Astrocyte (in vitro differentiated cells and primary cell): ENCODE measurements at regions not wholly inside any gene's neighbourhood (a gene's known extent, or its start where the extent isn't known, plus 50 kb on each side); places are given as distances from the start of the nearest gene placed in this dataset.

ENCODE experiments used
- DNase-seq: peaks from one replicate; pipeline ENCODE4 v3.0.0-alpha.2; 2010; ENCODE audit warnings: low read depth
- FAIRE-seq: peaks from 2 replicates; lab custom pipeline; 2011; peaks lifted over from hg19 to GRCh38; lab: Jason Lieb, UNC
- H2AFZ ChIP-seq: 2 replicates; pipeline ENCODE4 v1.6.0; 2012; ENCODE audit warnings: low read depth, low read length, inconsistent platforms
- H3K27ac ChIP-seq: 2 replicates; pipeline ENCODE4 v1.5.1; 2011; ENCODE audit warnings: low read depth, low read length, inconsistent platforms
- H3K27me3 ChIP-seq: 2 replicates; pipeline ENCODE4 v1.6.0; 2011; ENCODE audit warnings: low read length, inconsistent platforms; ENCODE audit not compliant: insufficient read depth
- H3K36me3 ChIP-seq: 2 replicates; pipeline ENCODE4 v1.5.1; 2011; ENCODE audit warnings: low read length, inconsistent platforms; ENCODE audit not compliant: insufficient read depth
- H3K4me1 ChIP-seq: 2 replicates; pipeline ENCODE4 v1.5.1; 2011; ENCODE audit warnings: low read length, inconsistent platforms; ENCODE audit not compliant: insufficient read depth
- H3K4me2 ChIP-seq: 2 replicates; pipeline ENCODE4 v1.6.0; 2012; ENCODE audit warnings: low read length, inconsistent platforms
- H3K4me3 ChIP-seq: 2 replicates; pipeline ENCODE4 v1.5.1; 2011; ENCODE audit warnings: low read depth, mild to moderate bottlenecking, low read length, inconsistent platforms; ENCODE audit not compliant: insufficient read depth
- H3K79me2 ChIP-seq: 2 replicates; pipeline ENCODE4 v1.6.0; 2012; ENCODE audit warnings: mild to moderate bottlenecking, low read length, inconsistent platforms; ENCODE audit not compliant: insufficient read depth
- H3K9ac ChIP-seq: 2 replicates; pipeline ENCODE4 v1.6.0; 2012; ENCODE audit warnings: mild to moderate bottlenecking, low read length, inconsistent platforms
- H3K9me3 ChIP-seq: 2 replicates; pipeline ENCODE4 v1.5.1; 2012; ENCODE audit warnings: low read depth, mild to moderate bottlenecking, low read length, inconsistent platforms; ENCODE audit not compliant: insufficient read depth
- H4K20me1 ChIP-seq: 2 replicates; pipeline ENCODE4 v1.6.0; 2012; ENCODE audit warnings: low read length, inconsistent platforms; ENCODE audit not compliant: insufficient read depth
- H3K27ac Mint-ChIP-seq: one replicate; pipeline ENCODE4 v1.8.0; 2021; ENCODE audit warnings: mild to moderate bottlenecking, mixed read lengths; ENCODE audit not compliant: unreplicated experiment
- H3K27me3 Mint-ChIP-seq: one replicate; pipeline ENCODE4 v1.8.0; 2021; ENCODE audit warnings: low read depth, mixed read lengths; ENCODE audit not compliant: unreplicated experiment
- H3K36me3 Mint-ChIP-seq: one replicate; pipeline ENCODE4 v1.8.0; 2021; ENCODE audit warnings: low read depth, mixed read lengths; ENCODE audit not compliant: unreplicated experiment
- H3K4me1 Mint-ChIP-seq: one replicate; pipeline ENCODE4 v1.8.0; 2021; ENCODE audit warnings: low read depth, mixed read lengths; ENCODE audit not compliant: unreplicated experiment
- H3K4me3 Mint-ChIP-seq: one replicate; pipeline ENCODE4 v1.8.0; 2021; ENCODE audit warnings: mild to moderate bottlenecking, moderate library complexity, mixed read lengths; ENCODE audit not compliant: unreplicated experiment
- H3K9me3 Mint-ChIP-seq: one replicate; pipeline ENCODE4 v1.8.0; 2021; ENCODE audit warnings: mild to moderate bottlenecking, mixed read lengths; ENCODE audit not compliant: unreplicated experiment
- CTCF ChIP-seq: IDR thresholded peaks from 2 replicates; pipeline ENCODE4 v1.5.1; 2011; ENCODE audit warnings: low read depth, mild to moderate bottlenecking, inconsistent platforms, low read length, moderate library complexity; ENCODE audit not compliant: insufficient read depth
- EZH2 ChIP-seq: IDR thresholded peaks from 2 replicates; pipeline ENCODE4 v1.6.1; 2012; ENCODE audit warnings: mild to moderate bottlenecking, low read length, inconsistent platforms; ENCODE audit not compliant: insufficient read depth

- Histone ChIP-seq H3K79me2 (no peaks in the 10 kb centered on the region), H3K4me3 (no peak overlapping the region), H3K4me1 (peaks cover 38% of the 10 kb centered on the region), H4K20me1 (no peaks in the 10 kb centered on the region), H3K36me3 (no peaks in the 10 kb centered on the region), H3K9me3 (no peaks in the 10 kb centered on the region), H3K27ac (peak overlapping the region; percentile 61), H3K27me3 (no peaks in the 10 kb centered on the region), H3K9ac (peak overlapping the region; percentile 38), H3K4me2 (peak overlapping the region; percentile 23), H2AFZ (no peak overlapping the region)
- peak overlapping the region; percentile 84 for H3K27ac Mint-ChIP-seq
- TF ChIP-seq CTCF (peak; percentile 71), EZH2 (no peak)
- no peak overlapping the region for H3K4me3 Mint-ChIP-seq
- H3K36me3 Mint-ChIP-seq, result no peaks in the 10 kb centered on the region
- DNase-seq (peak; percentile 89), FAIRE-seq (peak; percentile 34)
- H3K4me1 Mint-ChIP-seq, result peaks cover 63% of the 10 kb centered on the region
- no peaks in the 10 kb centered on the region for H3K9me3 Mint-ChIP-seq
- no peaks in the 10 kb centered on the region for H3K27me3 Mint-ChIP-seq
Measured at GRCh38 chr12:46661110-46661845, 164.5 kb downstream of the SLC38A4 start.

GRCh38 chr12:46660719-46661109, 165.1 kb downstream of the SLC38A4 start:
- H3K9me3 ChIP-seq, result no peaks in the 10 kb centered on the region
- H3K4me1 ChIP-seq, result peaks cover 38% of the 10 kb centered on the region
- Mint-ChIP-seq H3K4me1 (peaks cover 59% of the 10 kb centered on the region), H3K27ac (peak overlapping the region; percentile 84), H3K9me3 (no peaks in the 10 kb centered on the region), H3K4me3 (peak overlapping the region; percentile 18), H3K36me3 (no peaks in the 10 kb centered on the region), H3K27me3 (no peaks in the 10 kb centered on the region)
- H3K36me3 ChIP-seq, result no peaks in the 10 kb centered on the region
- H4K20me1 ChIP-seq, result no peaks in the 10 kb centered on the region
- DNase-seq (no peak), FAIRE-seq (no peak)
- H3K27me3 ChIP-seq, result no peaks in the 10 kb centered on the region
- H2AFZ ChIP-seq, result no peak overlapping the region
- H3K9ac ChIP-seq, result peak overlapping the region; percentile 38
- peak overlapping the region; percentile 61 for H3K27ac ChIP-seq
- H3K4me3 ChIP-seq, result no peak overlapping the region
- peak overlapping the region; percentile 23 for H3K4me2 ChIP-seq
- H3K79me2 ChIP-seq, result no peaks in the 10 kb centered on the region
- TF ChIP-seq CTCF, result no peak
- no peak for TF ChIP-seq EZH2

GRCh38 chr12:46660276-46660675, 165.5 kb downstream of the SLC38A4 start:
- Mint-ChIP-seq H3K27ac (peak overlapping the region; percentile 84), H3K4me1 (peaks cover 55% of the 10 kb centered on the region), H3K9me3 (no peaks in the 10 kb centered on the region), H3K27me3 (no peaks in the 10 kb centered on the region), H3K36me3 (peaks cover 2% of the 10 kb centered on the region), H3K4me3 (no peak overlapping the region)
- no peak overlapping the region for H3K4me3 ChIP-seq
- TF ChIP-seq CTCF, result no peak
- no peak for TF ChIP-seq EZH2
- FAIRE-seq, result no peak
- H3K27ac ChIP-seq, result peak overlapping the region; percentile 61
- H3K79me2 ChIP-seq, result no peaks in the 10 kb centered on the region
- H3K9ac ChIP-seq, result peak overlapping the region; percentile 38
- no peaks in the 10 kb centered on the region for H4K20me1 ChIP-seq
- no peak for DNase-seq
- H3K9me3 ChIP-seq, result no peaks in the 10 kb centered on the region
- no peaks in the 10 kb centered on the region for H3K27me3 ChIP-seq
- peaks cover 35% of the 10 kb centered on the region for H3K4me1 ChIP-seq
- no peak overlapping the region for H3K4me2 ChIP-seq
- H3K36me3 ChIP-seq, result no peaks in the 10 kb centered on the region
- H2AFZ ChIP-seq, result no peak overlapping the region
